Lung (tissue), 11 donors: ENCODE measurements at regions not wholly inside any gene's neighbourhood (a gene's known extent, or its start where the extent isn't known, plus 50 kb on each side); places are given as distances from the start of the nearest gene placed in this dataset.

Source experiments
- ATAC-seq: fragments of 200-7000 bp; cut with Tn5 transposase; one replicate; pipeline ENCODE4 v1.9.1; 2020; ENCODE audit warnings: moderate number of reproducible peaks; ENCODE audit not compliant: insufficient read depth, low FRiP score
- DNase-seq, 3 donors: peaks; one replicate each; pipeline ENCODE4 v3.0.0-alpha.2; 2013 to 2017
- H3K27ac ChIP-seq, 2 donors: one replicate each; pipeline ENCODE4 v1.5.1; 2013; ENCODE audit warnings: mild to moderate bottlenecking in 2 of 2, moderate library complexity in 2 of 2, control low read depth in 1 of 2, inconsistent platforms in 1 of 2, low read depth in 1 of 2, low read length in 1 of 2
- H3K27me3 ChIP-seq, 3 donors: one replicate each; pipeline ENCODE4 v1.5.1; 2013; ENCODE audit warnings: low read length in 2 of 3; ENCODE audit not compliant: control insufficient read depth in 3 of 3, insufficient read depth in 3 of 3
- H3K36me3 ChIP-seq, 4 donors: one replicate each; pipeline ENCODE4 v1.5.1; 2013; ENCODE audit warnings: low read length in 4 of 4, mild to moderate bottlenecking in 1 of 4, moderate library complexity in 1 of 4; ENCODE audit not compliant: control insufficient read depth in 4 of 4, insufficient read depth in 4 of 4
- H3K4me1 ChIP-seq, 5 donors: one replicate each; pipeline ENCODE4 v1.5.1; 2013; ENCODE audit warnings: low read length in 5 of 5, mild to moderate bottlenecking in 2 of 5, moderate library complexity in 1 of 5; ENCODE audit not compliant: control insufficient read depth in 5 of 5, insufficient read depth in 5 of 5
- H3K4me3 ChIP-seq: one replicate; pipeline ENCODE4 v1.5.1; 2013; ENCODE audit warnings: mild to moderate bottlenecking, control low read depth, moderate library complexity
- H3K9ac ChIP-seq, 2 donors: one replicate each; pipeline ENCODE4 v1.5.1; 2013; ENCODE audit warnings: low read length in 2 of 2, control low read depth in 1 of 2; ENCODE audit not compliant: insufficient read depth in 1 of 2
- H3K9me3 ChIP-seq, 4 donors: one replicate each; pipeline ENCODE4 v1.5.1; 2013; ENCODE audit warnings: low read length in 3 of 4, mild to moderate bottlenecking in 1 of 4, moderate library complexity in 1 of 4; ENCODE audit not compliant: control insufficient read depth in 4 of 4, insufficient read depth in 3 of 4
- WGBS, 2 donors: extraction: QIAGEN DNeasy Blood & Tissue Kit; methylation state at CpG; one replicate each; pipeline ENCODE4 v1.1.7; 2013; 5-methylcytosine and 5-hydroxymethylcytosine counted together
- TF ChIP-seq, protein P1 (sequence below): IDR thresholded peaks from 2 replicates; pipeline ENCODE4 v1.5.1; 2012; ENCODE audit warnings: mild to moderate bottlenecking; ENCODE audit errors: control extremely low read depth, extremely low read depth
- donor health status: control.
- donor health status: control.
- donor health status: Bipolar disorder and iron deficiency.
- donor health status: healthy.
- donor health status: DM: yes; HTN: yes; CAD: no.

DNA sequence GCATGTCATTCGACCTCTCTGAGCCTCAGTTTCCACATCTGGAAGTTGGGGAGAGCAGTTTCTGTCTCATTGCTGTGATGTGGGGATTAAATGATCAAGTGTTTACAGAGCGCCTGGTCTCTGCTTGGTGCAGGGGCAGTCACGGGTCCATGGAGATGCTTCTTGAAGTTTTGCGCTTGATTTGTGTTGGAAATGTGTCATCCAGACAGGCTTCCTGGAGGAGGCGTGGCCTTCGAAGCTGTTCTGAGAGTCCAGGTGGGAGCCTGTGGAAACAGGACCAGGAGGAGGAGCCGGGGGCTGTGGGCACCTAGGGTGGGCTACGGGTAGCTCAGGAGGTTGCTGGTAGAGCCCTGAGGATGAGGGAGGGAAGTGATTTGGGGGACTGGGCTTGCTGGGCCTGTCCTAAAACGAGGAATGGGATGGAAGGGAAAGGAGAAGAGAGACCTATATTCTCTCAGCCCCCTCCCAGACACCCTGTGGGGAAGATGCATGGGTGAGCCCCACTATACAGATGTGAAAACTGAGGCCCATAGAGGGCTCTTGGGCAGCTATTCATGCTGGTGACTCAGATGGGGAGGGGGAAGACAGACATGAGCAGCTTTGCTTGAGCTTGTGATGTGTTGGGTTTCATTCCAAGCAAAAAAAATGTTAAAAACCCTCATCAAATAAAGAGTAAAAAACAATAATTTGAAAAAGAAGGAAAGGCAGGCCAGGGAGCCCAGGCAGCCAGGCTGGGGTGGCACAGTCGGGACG lies 107.2 kb upstream of the WNT4 start:
- Histone ChIP-seq H3K4me1 (peaks cover 0 to 22% (median 2%) of the 10 kb centered on the region in 5 donors), H3K27ac (no peak overlapping the region), H3K27me3 (no peaks in the 10 kb centered on the region), H3K9ac (no peak overlapping the region), H3K9me3 (no peaks in the 10 kb centered on the region), H3K36me3 (no peaks in the 10 kb centered on the region), H3K4me3 (no peak overlapping the region)
- ATAC-seq: no peak
- DNase-seq: no peak
- TF ChIP-seq, protein P1, sequence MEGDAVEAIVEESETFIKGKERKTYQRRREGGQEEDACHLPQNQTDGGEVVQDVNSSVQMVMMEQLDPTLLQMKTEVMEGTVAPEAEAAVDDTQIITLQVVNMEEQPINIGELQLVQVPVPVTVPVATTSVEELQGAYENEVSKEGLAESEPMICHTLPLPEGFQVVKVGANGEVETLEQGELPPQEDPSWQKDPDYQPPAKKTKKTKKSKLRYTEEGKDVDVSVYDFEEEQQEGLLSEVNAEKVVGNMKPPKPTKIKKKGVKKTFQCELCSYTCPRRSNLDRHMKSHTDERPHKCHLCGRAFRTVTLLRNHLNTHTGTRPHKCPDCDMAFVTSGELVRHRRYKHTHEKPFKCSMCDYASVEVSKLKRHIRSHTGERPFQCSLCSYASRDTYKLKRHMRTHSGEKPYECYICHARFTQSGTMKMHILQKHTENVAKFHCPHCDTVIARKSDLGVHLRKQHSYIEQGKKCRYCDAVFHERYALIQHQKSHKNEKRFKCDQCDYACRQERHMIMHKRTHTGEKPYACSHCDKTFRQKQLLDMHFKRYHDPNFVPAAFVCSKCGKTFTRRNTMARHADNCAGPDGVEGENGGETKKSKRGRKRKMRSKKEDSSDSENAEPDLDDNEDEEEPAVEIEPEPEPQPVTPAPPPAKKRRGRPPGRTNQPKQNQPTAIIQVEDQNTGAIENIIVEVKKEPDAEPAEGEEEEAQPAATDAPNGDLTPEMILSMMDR: no peak
- WGBS, 2 donors: 79 to 92% methylated on average over 11 of the region's 11 CpGs

DNA sequence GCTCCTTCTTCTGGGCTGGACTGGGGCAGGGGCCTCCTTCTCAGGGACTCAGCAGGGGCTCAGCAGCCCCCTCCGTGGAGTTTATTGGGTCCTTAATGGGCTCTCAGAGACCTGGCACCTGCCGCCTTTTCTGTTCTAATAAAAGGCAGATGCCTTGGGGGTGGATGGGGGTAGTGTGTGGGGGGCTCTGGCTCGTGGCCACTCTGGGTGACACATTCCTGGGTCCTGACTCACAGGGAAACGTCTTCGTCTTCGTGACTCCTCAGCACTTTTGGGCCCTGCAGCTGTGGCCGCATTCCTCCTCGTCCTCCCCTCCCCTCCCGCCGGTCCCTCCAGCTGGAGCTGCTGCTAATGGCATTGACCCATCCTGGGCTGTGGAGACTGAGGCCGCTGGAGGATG lies 107.8 kb upstream of the WNT4 start:
- peaks cover 0 to 24% (median 6%) of the 10 kb centered on the region in 5 donors for H3K4me1 ChIP-seq
- H3K27ac ChIP-seq: no peak overlapping the region
- H3K4me3 ChIP-seq: no peak overlapping the region
- DNase-seq: peak; percentile 52 to 63 (median 54)
- H3K9ac ChIP-seq: no peak overlapping the region
- H3K9me3 ChIP-seq: no peaks in the 10 kb centered on the region
- no peaks in the 10 kb centered on the region for H3K27me3 ChIP-seq
- no peak for ATAC-seq
- TF ChIP-seq, protein P1: no peak
- WGBS, 2 donors: 74 to 82% methylated on average over 11 of the region's 11 CpGs
- H3K36me3 ChIP-seq: no peaks in the 10 kb centered on the region

DNA sequence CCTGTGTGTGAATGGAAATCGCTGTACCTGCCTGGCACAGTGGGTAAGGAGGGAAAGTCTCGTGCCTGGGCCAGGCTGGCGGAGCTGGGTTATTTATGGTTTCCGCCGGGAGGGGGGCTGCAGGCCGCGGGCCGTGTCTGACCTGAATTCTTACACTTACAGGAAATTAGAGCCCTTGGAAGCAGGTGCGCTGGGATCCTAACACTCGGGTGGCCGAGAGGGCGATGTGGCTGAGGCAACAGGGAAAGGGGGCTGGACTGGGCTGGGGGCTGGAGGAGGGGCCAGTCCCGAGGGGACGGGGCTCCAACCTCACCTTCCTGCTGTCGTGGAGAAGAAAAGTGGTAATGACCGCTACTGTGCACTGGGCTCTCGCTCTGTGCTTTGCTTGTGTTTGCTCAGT lies 109.4 kb upstream of the WNT4 start:
- no peak overlapping the region for H3K9ac ChIP-seq
- peaks cover 0 to 35% (median 9%) of the 10 kb centered on the region in 5 donors for H3K4me1 ChIP-seq
- no peak overlapping the region for H3K4me3 ChIP-seq
- no peaks in the 10 kb centered on the region for H3K27me3 ChIP-seq
- peak overlapping the region in 1 of 2 donors; percentile 17 for H3K27ac ChIP-seq
- TF ChIP-seq, protein P1: no peak
- no peaks in the 10 kb centered on the region for H3K9me3 ChIP-seq
- 30 to 42% methylated on average over 17 of the region's 17 CpGs for WGBS, 2 donors
- ATAC-seq (no peak), DNase-seq (no peak)
- H3K36me3 ChIP-seq: no peaks in the 10 kb centered on the region
